Kidney (tissue), 13 donors: ENCODE measurements at regions not wholly inside any gene's neighbourhood (a gene's known extent, or its start where the extent isn't known, plus 50 kb on each side); places are given as distances from the start of the nearest gene placed in this dataset.

Source experiments
- DNase-seq, 5 donors: peaks; one replicate each; pipeline ENCODE4 v3.0.0-alpha.2; 2013 to 2020
- FAIRE-seq: peaks from 2 replicates; lab custom pipeline; 2012; peaks lifted over from hg19 to GRCh38; lab: Jason Lieb, UNC
- H3K27ac ChIP-seq, 2 donors: one replicate each; pipeline ENCODE4 v1.7.0; 2013; ENCODE audit warnings: low read depth in 2 of 2, low read length in 2 of 2, inconsistent platforms in 1 of 2
- H3K27me3 ChIP-seq: one replicate; pipeline ENCODE4 v1.7.1; 2013; ENCODE audit warnings: low read length, inconsistent platforms; ENCODE audit not compliant: control insufficient read depth, insufficient read depth
- H3K36me3 ChIP-seq, 3 donors: one replicate each; pipeline versions ENCODE4 v1.7.0 to v1.7.1; 2013; ENCODE audit warnings: low read length in 3 of 3, control low read depth in 1 of 3, inconsistent platforms in 1 of 3; ENCODE audit not compliant: insufficient read depth in 3 of 3, control insufficient read depth in 2 of 3
- H3K4me1 ChIP-seq, 3 donors: one replicate each; pipeline versions ENCODE4 v1.7.0 to v1.7.1; 2013; ENCODE audit warnings: low read length in 3 of 3, inconsistent platforms in 1 of 3, low read depth in 1 of 3; ENCODE audit not compliant: control insufficient read depth in 2 of 3, insufficient read depth in 2 of 3
- H3K4me3 ChIP-seq, 3 donors: one replicate each; pipeline versions ENCODE4 v1.7.0 to v1.8.1; 2013; ENCODE audit warnings: low read length in 3 of 3, control low read depth in 1 of 3, inconsistent platforms in 1 of 3
- H3K9ac ChIP-seq, 3 donors: one replicate each; pipeline versions ENCODE4 v1.7.0 to v1.7.1; 2013; ENCODE audit warnings: low read length in 3 of 3, control low read depth in 1 of 3, inconsistent platforms in 1 of 3
- H3K9me3 ChIP-seq, 3 donors: one replicate each; pipeline versions ENCODE4 v1.7.0 to v1.7.1; 2013; ENCODE audit warnings: low read length in 3 of 3, control low read depth in 1 of 3, inconsistent platforms in 1 of 3; ENCODE audit not compliant: control insufficient read depth in 2 of 3, insufficient read depth in 1 of 3
- CTCF ChIP-seq: IDR thresholded peaks from 3 replicates; pipeline ENCODE4 v1.5.1; 2012; ENCODE audit warnings: mild to moderate bottlenecking, moderate library complexity, borderline replicate concordance; ENCODE audit not compliant: insufficient read depth; ENCODE audit errors: extremely low read depth
- intact Hi-C: fragments of 100-400 bp; cut with DNase I; formaldehyde crosslinking; loops from one replicate; pipeline ENCODE4 v1.11.1; 2022
- donor health status: control.
- donor health status: control.
- donor health status: control.
- donor health status: control.
- donor health status: control.
- donor health status: DM: yes; HTN: yes; CAD: no.
- donor health status: Normal renal cell carcinoma (clear cell type).

GRCh38 chr4:87746001-87746400 lies 53.4 kb upstream of the IBSP start:
- FAIRE-seq, result no peak
- TF ChIP-seq CTCF, result no peak
- no peak for DNase-seq
- Histone ChIP-seq H3K9me3 (no peaks in the 10 kb centered on the region), H3K9ac (no peak overlapping the region), H3K27ac (no peak overlapping the region), H3K27me3 (no peaks in the 10 kb centered on the region), H3K4me3 (no peak overlapping the region), H3K4me1 (no peaks in the 10 kb centered on the region), H3K36me3 (no peaks in the 10 kb centered on the region)
- intact Hi-C loops, result no loop called here
